ENCODE measurements at regions not wholly inside any gene's neighbourhood (a gene's known extent, or its start where the extent isn't known, plus 50 kb on each side); places are given as distances from the start of the nearest gene placed in this dataset.

DNA sequence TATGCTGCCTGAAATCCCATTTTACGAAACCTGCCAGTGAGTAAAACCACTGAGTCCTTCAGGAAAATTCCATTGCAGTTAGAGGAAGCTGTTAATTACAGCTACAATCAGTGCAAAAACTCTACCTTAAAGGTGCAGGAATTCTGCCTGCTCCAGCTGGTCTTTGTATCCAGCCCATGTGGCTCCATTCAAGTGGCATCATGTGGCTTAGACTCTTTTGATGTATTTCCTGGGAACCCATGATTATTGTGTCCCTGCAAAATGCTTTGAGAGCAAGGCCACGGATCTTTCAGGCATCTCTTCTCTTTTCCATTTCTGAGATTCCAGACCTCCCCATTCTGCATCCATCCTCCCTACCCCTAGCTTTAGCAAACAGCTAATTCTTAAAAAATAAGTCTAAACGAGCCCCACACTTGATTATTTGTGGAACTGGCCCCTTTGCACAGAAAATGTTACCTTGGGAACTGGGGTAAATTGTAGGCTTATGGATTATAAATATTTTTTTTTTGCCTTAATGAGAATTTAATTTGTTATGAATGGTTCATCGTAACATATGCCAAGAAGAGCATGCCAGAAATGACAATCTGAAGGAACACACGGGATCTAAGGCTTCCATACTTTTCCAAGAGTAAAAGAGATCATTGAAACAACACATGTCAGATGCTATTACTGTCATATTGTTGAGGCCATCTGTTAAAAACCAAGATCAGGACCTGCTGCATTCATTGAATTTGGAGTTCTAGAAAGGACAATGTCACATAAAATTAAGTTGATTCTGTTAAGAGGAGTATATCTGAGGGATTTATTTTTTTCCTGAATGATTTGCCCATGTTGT lies 144.6 kb downstream of the TPH2 start:
- no peak overlapping the region for H3K4me3 ChIP-seq (ENCODE audit: control insufficient read depth, low read depth, low read length)
- DNase-seq (ENCODE audit: low read depth) = no peak
- TF ChIP-seq, protein P1, sequence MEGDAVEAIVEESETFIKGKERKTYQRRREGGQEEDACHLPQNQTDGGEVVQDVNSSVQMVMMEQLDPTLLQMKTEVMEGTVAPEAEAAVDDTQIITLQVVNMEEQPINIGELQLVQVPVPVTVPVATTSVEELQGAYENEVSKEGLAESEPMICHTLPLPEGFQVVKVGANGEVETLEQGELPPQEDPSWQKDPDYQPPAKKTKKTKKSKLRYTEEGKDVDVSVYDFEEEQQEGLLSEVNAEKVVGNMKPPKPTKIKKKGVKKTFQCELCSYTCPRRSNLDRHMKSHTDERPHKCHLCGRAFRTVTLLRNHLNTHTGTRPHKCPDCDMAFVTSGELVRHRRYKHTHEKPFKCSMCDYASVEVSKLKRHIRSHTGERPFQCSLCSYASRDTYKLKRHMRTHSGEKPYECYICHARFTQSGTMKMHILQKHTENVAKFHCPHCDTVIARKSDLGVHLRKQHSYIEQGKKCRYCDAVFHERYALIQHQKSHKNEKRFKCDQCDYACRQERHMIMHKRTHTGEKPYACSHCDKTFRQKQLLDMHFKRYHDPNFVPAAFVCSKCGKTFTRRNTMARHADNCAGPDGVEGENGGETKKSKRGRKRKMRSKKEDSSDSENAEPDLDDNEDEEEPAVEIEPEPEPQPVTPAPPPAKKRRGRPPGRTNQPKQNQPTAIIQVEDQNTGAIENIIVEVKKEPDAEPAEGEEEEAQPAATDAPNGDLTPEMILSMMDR (conservative IDR thresholded peaks at IDR 0.05; ENCODE audit: control insufficient read depth, insufficient read depth, low read depth, low read length) = no peak

DNA sequence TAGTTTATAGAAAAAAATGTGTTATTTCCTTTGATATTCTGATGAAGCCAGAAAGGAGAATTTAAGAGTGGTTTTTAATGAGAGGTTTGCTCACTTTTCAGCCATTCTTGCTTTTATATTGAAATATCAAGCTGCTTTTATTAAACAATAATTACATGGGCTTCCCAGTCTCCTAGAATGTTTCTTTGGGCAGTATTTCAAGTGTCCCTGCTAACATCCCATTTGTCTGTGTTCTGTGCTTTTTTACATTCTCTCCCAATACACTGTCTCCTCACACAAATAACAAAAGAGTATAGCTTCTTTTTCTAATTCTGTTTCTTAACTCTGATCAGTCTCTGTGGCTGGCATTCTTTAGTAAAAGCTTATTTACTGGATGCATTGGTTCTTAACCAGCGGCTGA lies 145.4 kb downstream of the TPH2 start:
- no peak overlapping the region for H3K4me3 ChIP-seq (ENCODE audit: control insufficient read depth, low read depth, low read length)
- TF ChIP-seq, protein P1 (conservative IDR thresholded peaks at IDR 0.05; ENCODE audit: control insufficient read depth, insufficient read depth, low read depth, low read length) = no peak
- no peak for DNase-seq (ENCODE audit: low read depth)

GRCh38 chr12:72084880-72085279 lies 146.2 kb downstream of the TPH2 start:
- H3K4me3 ChIP-seq (ENCODE audit: control insufficient read depth, low read depth, low read length) = no peak overlapping the region
- TF ChIP-seq, protein P1 (conservative IDR thresholded peaks at IDR 0.05; ENCODE audit: control insufficient read depth, insufficient read depth, low read depth, low read length) = no peak
- no peak for DNase-seq (ENCODE audit: low read depth)

- DNase-seq (ENCODE audit: low read depth) = no peak
- TF ChIP-seq, protein P1 (conservative IDR thresholded peaks at IDR 0.05; ENCODE audit: control insufficient read depth, insufficient read depth, low read depth, low read length) = no peak
- no peak overlapping the region for H3K4me3 ChIP-seq (ENCODE audit: control insufficient read depth, low read depth, low read length)
Measured at GRCh38 chr12:72089678-72090077, 151.0 kb downstream of the TPH2 start.

DNA sequence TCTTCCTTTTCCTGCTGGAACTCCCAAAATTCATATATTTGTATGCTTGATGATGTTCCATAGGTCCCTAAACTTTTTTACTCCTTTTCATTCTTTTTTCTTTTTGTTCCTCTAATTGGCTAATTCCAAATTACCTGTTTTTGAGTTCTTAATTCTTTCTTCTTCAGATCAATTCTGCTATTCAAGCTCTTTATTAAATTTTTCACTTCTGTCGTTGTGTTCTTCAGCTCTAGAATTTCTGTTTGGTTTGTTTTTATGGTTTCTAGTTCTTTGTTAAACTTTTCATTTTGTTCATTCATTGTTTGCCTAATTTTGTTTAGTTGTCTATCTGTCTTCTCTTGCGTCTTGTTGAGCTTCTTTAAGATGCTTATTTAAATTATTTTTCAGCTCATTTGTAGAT lies 154.8 kb downstream of the TPH2 start:
- H3K4me3 ChIP-seq (ENCODE audit: control insufficient read depth, low read depth, low read length) = no peak overlapping the region
- TF ChIP-seq, protein P1 (conservative IDR thresholded peaks at IDR 0.05; ENCODE audit: control insufficient read depth, insufficient read depth, low read depth, low read length) = no peak
- no peak for DNase-seq (ENCODE audit: low read depth)

DNA sequence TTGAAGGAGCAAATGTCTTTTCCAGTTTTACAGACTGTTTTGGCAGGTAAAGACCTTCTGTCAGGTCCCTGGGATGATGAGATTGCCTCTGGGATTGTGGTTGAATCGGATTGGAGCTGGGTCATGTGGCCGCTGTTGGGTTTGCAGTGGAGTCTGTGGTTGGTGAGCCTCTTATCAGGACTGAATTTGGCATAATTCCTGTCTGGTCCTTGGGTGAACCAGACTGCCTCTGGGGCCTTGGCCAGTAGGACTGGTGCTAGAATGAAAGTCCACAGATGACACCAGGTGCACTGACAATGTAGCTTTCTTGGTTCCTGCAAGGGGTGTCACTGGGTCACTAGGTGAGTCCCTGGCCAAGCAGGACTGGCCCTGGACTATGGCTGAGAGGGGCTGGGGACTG lies 155.3 kb downstream of the TPH2 start:
- H3K4me3 ChIP-seq (ENCODE audit: control insufficient read depth, low read depth, low read length) = no peak overlapping the region
- TF ChIP-seq, protein P1 (conservative IDR thresholded peaks at IDR 0.05; ENCODE audit: control insufficient read depth, insufficient read depth, low read depth, low read length) = no peak
- DNase-seq (ENCODE audit: low read depth) = no peak
